HCT116 (cell line): ENCODE measurements at regions not wholly inside any gene's neighbourhood (a gene's known extent, or its start where the extent isn't known, plus 50 kb on each side); places are given as distances from the start of the nearest gene placed in this dataset.

Source experiments
- ATAC-seq: fragments of 200-7000 bp; cut with Tn5 transposase; 2 replicates; pipeline ENCODE4 v1.9.1; 2020; ENCODE audit warnings: mild to moderate bottlenecking, moderate library complexity
- BruUV-seq: library from RNA; stranded (reverse); fragments of 400-500 nt; replicated peaks from 2 replicates; lab custom pipeline; 2021; lab: Mats Ljungman, UMichigan
- CTCF ChIA-PET: fragments of 300-600 bp; sonication (Branson Sonifier 250); formaldehyde crosslinking; loops from one replicate; lab custom pipeline; 2021; ENCODE audit warnings: antibody characterized with exemption; lab: Charles Lee
- POLR2A ChIA-PET: fragments of 300-600, 350-600 bp; sonication (Branson Sonifier 250); formaldehyde crosslinking; loops from one replicate; lab custom pipeline; 2021; ENCODE audit warnings: antibody characterized with exemption; lab: Charles Lee
- RAD21 ChIA-PET, 2 experiments: fragments of 300-600 bp; sonication (Branson Sonifier 250); formaldehyde crosslinking; loops; one replicate each; lab custom pipeline; 2023; ENCODE audit warnings: low total read pairs in 2 of 2; ENCODE audit not compliant: uncharacterized antibody in 2 of 2, unreplicated experiment in 2 of 2, low non-redundant PET in 1 of 2; lab: Charles Lee
- DNase-seq: peaks from one replicate; pipeline ENCODE4 v3.0.0-alpha.2; 2010; ENCODE audit warnings: low read depth, low spot score
- H2AFZ ChIP-seq: fragments of 200-600 bp; shearing (Covaris generic), sonication (generic); 2 replicates; pipeline ENCODE4 v1.6.1; 2017; ENCODE audit warnings: low read depth, mixed run types, mixed read lengths, antibody characterized with exemption, low read length; ENCODE audit not compliant: poor library complexity, severe bottlenecking
- H3K27ac ChIP-seq: 2 replicates; pipeline ENCODE4 v1.5.1; 2012; ENCODE audit warnings: low read depth, low read length
- H3K27me3 ChIP-seq: fragments of 200-600 bp; sonication (generic); 2 replicates; pipeline ENCODE4 v1.6.1; 2016; ENCODE audit warnings: mixed run types, low read length, mixed read lengths; ENCODE audit not compliant: insufficient read depth
- H3K36me3 ChIP-seq, 2 experiments: fragments of 200-500 bp in 1 of 2; fragments of 200-600 bp in 1 of 2; sonication (Bioruptor generic) in 1 of 2; sonication (generic) in 1 of 2; 2 replicates each; pipeline versions ENCODE4 v1.5.1 to v1.6.1; 2014 to 2016; ENCODE audit warnings: low read length in 2 of 2, inconsistent platforms in 1 of 2, mixed read lengths in 1 of 2, mixed run types in 1 of 2; ENCODE audit not compliant: insufficient read depth in 2 of 2, control insufficient read depth in 1 of 2
- H3K4me1 ChIP-seq, 2 experiments: fragments of 200-600 bp in 1 of 2; sonication (generic) in 1 of 2; 2 replicates each; pipeline versions ENCODE4 v1.5.1 to v1.6.1; 2012 to 2017; ENCODE audit warnings: low read length in 2 of 2, inconsistent platforms in 1 of 2, mild to moderate bottlenecking in 1 of 2, mixed read lengths in 1 of 2, mixed run types in 1 of 2, moderate library complexity in 1 of 2; ENCODE audit not compliant: insufficient read depth in 2 of 2, control insufficient read depth in 1 of 2
- H3K4me2 ChIP-seq: fragments of 200-600 bp; sonication (generic); 2 replicates; pipeline ENCODE4 v1.6.1; 2017; ENCODE audit warnings: mixed run types, low read length, mixed read lengths
- H3K4me3 ChIP-seq, 2 experiments: fragments of 200-600 bp in 1 of 2; sonication (generic) in 1 of 2; replicated peaks in 1 of 2; 2 replicates each; pipeline ENCODE4 v1.5.1; 2011 to 2016; ENCODE audit warnings: low read length in 2 of 2, control low read depth in 1 of 2, low read depth in 1 of 2, mild to moderate bottlenecking in 1 of 2, mixed read lengths in 1 of 2, mixed run types in 1 of 2
- H3K79me2 ChIP-seq: fragments of 200-600 bp; sonication (generic); 2 replicates; pipeline ENCODE4 v1.6.1; 2017; ENCODE audit warnings: mild to moderate bottlenecking, mixed run types, low read length, moderate library complexity, mixed read lengths; ENCODE audit not compliant: insufficient read depth
- H3K9ac ChIP-seq: fragments of 200-600 bp; sonication (generic); 2 replicates; pipeline ENCODE4 v1.6.1; 2016; ENCODE audit warnings: low read length, mixed read lengths
- H3K9me2 ChIP-seq: fragments of 200-600 bp; sonication (generic), shearing (Covaris generic); 2 replicates; pipeline ENCODE4 v1.6.1; 2017; ENCODE audit warnings: mixed run types, mild to moderate bottlenecking, moderate library complexity; ENCODE audit not compliant: insufficient read depth
- H3K9me3 ChIP-seq, 2 experiments: fragments of 200-500 bp in 1 of 2; fragments of 200-600 bp in 1 of 2; sonication (Bioruptor generic) in 1 of 2; sonication (generic) in 1 of 2; 2 replicates each; pipeline ENCODE4 v1.6.1; 2014 to 2017; ENCODE audit warnings: low read length in 2 of 2, mixed read lengths in 2 of 2, inconsistent platforms in 1 of 2, low read depth in 1 of 2, mild to moderate bottlenecking in 1 of 2, mixed run types in 1 of 2, moderate library complexity in 1 of 2; ENCODE audit not compliant: control insufficient read depth in 1 of 2, insufficient read depth in 1 of 2
- H4K20me1 ChIP-seq: fragments of 200-600 bp; sonication (generic), shearing (Covaris generic); 2 replicates; pipeline ENCODE4 v1.6.1; 2017; ENCODE audit warnings: mixed run types, mild to moderate bottlenecking, moderate library complexity; ENCODE audit not compliant: insufficient read depth
- ATF3 ChIP-seq: IDR thresholded peaks from 2 replicates; pipeline ENCODE4 v1.6.1; 2012
- CBX3 ChIP-seq: IDR thresholded peaks from 2 replicates; pipeline ENCODE4 v1.6.1; 2012; ENCODE audit warnings: low read depth
- CEBPB ChIP-seq: IDR thresholded peaks from 2 replicates; pipeline ENCODE4 v1.6.1; 2012; ENCODE audit warnings: low read depth
- EZH2 ChIP-seq: fragments of 200-600 bp; sonication (generic); IDR thresholded peaks from 2 replicates; pipeline ENCODE4 v1.6.1; 2017; ENCODE audit warnings: antibody characterized with exemption, mixed run types
- EZH2phosphoT487 ChIP-seq: fragments of 200-600 bp; IDR thresholded peaks from 2 replicates; pipeline ENCODE4 v1.6.1; 2018; ENCODE audit warnings: antibody characterized with exemption, borderline replicate concordance
- JUND ChIP-seq: IDR thresholded peaks from 2 replicates; pipeline ENCODE4 v1.6.1; 2012
- MAX ChIP-seq: IDR thresholded peaks from 2 replicates; pipeline ENCODE4 v1.6.1; 2012
- RAD21 ChIP-seq: IDR thresholded peaks from 2 replicates; pipeline ENCODE4 v1.6.1; 2012; ENCODE audit warnings: low read depth, mild to moderate bottlenecking
- REST ChIP-seq: IDR thresholded peaks from 2 replicates; pipeline ENCODE4 v1.6.1; 2012; ENCODE audit warnings: low read depth
- SRF ChIP-seq: IDR thresholded peaks from 2 replicates; pipeline ENCODE4 v1.6.1; 2012; ENCODE audit warnings: low read depth
- TCF7L2 ChIP-seq: IDR thresholded peaks from 2 replicates; pipeline ENCODE4 v1.7.0; 2011; ENCODE audit warnings: borderline replicate concordance, inconsistent platforms; ENCODE audit not compliant: insufficient read depth, insufficient read length; ENCODE audit errors: extremely low read depth
- ZBTB33 ChIP-seq: IDR thresholded peaks from 2 replicates; pipeline ENCODE4 v1.6.1; 2011; ENCODE audit warnings: mild to moderate bottlenecking, low read length, moderate library complexity; ENCODE audit not compliant: insufficient replicate concordance; ENCODE audit errors: extremely low read depth
- ZFX ChIP-seq: fragments of 450-650 bp; IDR thresholded peaks from 2 replicates; pipeline ENCODE4 v1.6.1; 2017
- ZNF274 ChIP-seq: fragments of 200-500 bp; sonication (Bioruptor generic); IDR thresholded peaks from 2 replicates; pipeline ENCODE4 v1.6.1; 2014; ENCODE audit warnings: mild to moderate bottlenecking, low read depth, low read length, inconsistent platforms
- intact Hi-C: fragments of 100-400 bp; cut with micrococcal nuclease; formaldehyde crosslinking; loops from 2 replicates; pipeline ENCODE4 v1.10.0; 2022

GRCh38 chr1:228904222-228904621 is 168.9 kb downstream of the RHOU start:
- BruUV-seq: no TSS peak
- H3K27ac ChIP-seq: no peak overlapping the region
- H3K9me3 ChIP-seq: no peaks in the 10 kb centered on the region
- DNase-seq (no peak), ATAC-seq (no peak)
- H3K9me2 ChIP-seq: no peaks in the 10 kb centered on the region
- H3K27me3 ChIP-seq: peaks cover 14% of the 10 kb centered on the region; the same call in 1 of the 2 replicates
- H3K4me2 ChIP-seq: no peak overlapping the region
- intact Hi-C loops: no loop called here
- H4K20me1 ChIP-seq: no peaks in the 10 kb centered on the region
- H3K9ac ChIP-seq: no peak overlapping the region
- ChIA-PET POLR2A (no interaction called here), RAD21 (no interaction called here), CTCF (no interaction called here)
- no peaks in the 10 kb centered on the region for H3K79me2 ChIP-seq
- TF ChIP-seq EZH2phosphoT487 (no peak), EZH2 (no peak), ZNF274 (no peak), JUND (no peak), CBX3 (no peak), REST (no peak), ZFX (no peak), ATF3 (no peak), SRF (no peak), RAD21 (no peak), MAX (no peak), CEBPB (no peak), ZBTB33 (no peak), TCF7L2 (no peak)
- TF ChIP-seq, all 23 proteins: peak for 0
- Histone ChIP-seq H3K4me1 (peaks cover 11 to 14% of the 10 kb centered on the region in 2 experiments), H3K4me3 (no peak overlapping the region), H2AFZ (no peak overlapping the region), H3K36me3 (no peaks in the 10 kb centered on the region)
